Sigmoid colon (tissue), 4 donors: ENCODE measurements at regions not wholly inside any gene's neighbourhood (a gene's known extent, or its start where the extent isn't known, plus 50 kb on each side); places are given as distances from the start of the nearest gene placed in this dataset.

Experiments
- EP300 ChIP-seq, 4 donors: sonication (generic); formaldehyde crosslinking; IDR thresholded peaks; one replicate each; pipeline ENCODE4 v1.6.1; 2017; ENCODE audit warnings: antibody characterized with exemption in 4 of 4
- POLR2A ChIP-seq, 2 donors: fragments of 450-650 bp; IDR thresholded peaks; one replicate each; pipeline ENCODE4 v1.6.1; 2016; ENCODE audit warnings: antibody characterized with exemption in 2 of 2, mild to moderate bottlenecking in 2 of 2, moderate library complexity in 2 of 2
- TF ChIP-seq, protein P1 (sequence below), 4 experiments: fragments of 450-650 bp in 3 of 4; fragments of 200-600 bp in 1 of 4; IDR thresholded peaks; one replicate each; pipeline ENCODE4 v1.5.1; 2016 to 2019; ENCODE audit warnings: antibody characterized with exemption in 4 of 4, mild to moderate bottlenecking in 3 of 4, moderate library complexity in 2 of 4

- no peak for TF ChIP-seq POLR2A (IDR thresholded peaks at IDR 0.05)
- TF ChIP-seq, protein P1, sequence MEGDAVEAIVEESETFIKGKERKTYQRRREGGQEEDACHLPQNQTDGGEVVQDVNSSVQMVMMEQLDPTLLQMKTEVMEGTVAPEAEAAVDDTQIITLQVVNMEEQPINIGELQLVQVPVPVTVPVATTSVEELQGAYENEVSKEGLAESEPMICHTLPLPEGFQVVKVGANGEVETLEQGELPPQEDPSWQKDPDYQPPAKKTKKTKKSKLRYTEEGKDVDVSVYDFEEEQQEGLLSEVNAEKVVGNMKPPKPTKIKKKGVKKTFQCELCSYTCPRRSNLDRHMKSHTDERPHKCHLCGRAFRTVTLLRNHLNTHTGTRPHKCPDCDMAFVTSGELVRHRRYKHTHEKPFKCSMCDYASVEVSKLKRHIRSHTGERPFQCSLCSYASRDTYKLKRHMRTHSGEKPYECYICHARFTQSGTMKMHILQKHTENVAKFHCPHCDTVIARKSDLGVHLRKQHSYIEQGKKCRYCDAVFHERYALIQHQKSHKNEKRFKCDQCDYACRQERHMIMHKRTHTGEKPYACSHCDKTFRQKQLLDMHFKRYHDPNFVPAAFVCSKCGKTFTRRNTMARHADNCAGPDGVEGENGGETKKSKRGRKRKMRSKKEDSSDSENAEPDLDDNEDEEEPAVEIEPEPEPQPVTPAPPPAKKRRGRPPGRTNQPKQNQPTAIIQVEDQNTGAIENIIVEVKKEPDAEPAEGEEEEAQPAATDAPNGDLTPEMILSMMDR (IDR thresholded peaks at IDR 0.05), result no peak
- TF ChIP-seq EP300 (IDR thresholded peaks at IDR 0.05), result no peak
These were observed 162.2 kb downstream of the PFKFB3 start for GRCh38 chr10:6364893-6365292.
